AG04450 (cell line): ENCODE measurements at regions not wholly inside any gene's neighbourhood (a gene's known extent, or its start where the extent isn't known, plus 50 kb on each side); places are given as distances from the start of the nearest gene placed in this dataset.

Experiments used
- CTCF ChIA-PET: fragments of 300-600, 350-600 bp; formaldehyde crosslinking; extraction: SDS; loops from one replicate; lab custom pipeline; 2022; ENCODE audit warnings: antibody characterized with exemption, inconsistent platforms; lab: Charles Lee
- POLR2A ChIA-PET: fragments of 350-600 bp; formaldehyde crosslinking; extraction: SDS; loops from one replicate; lab custom pipeline; 2021; ENCODE audit warnings: antibody characterized with exemption, inconsistent platforms; lab: Yijun Ruan, JAX
- DNase-seq: peaks from one replicate; pipeline ENCODE4 v3.0.0-alpha.2; 2011; ENCODE audit warnings: low read depth, low spot score
- H3K27ac ChIP-seq: one replicate; pipeline ENCODE4 v1.5.1; 2012; ENCODE audit warnings: low read depth, low read length, control low read depth
- H3K27me3 ChIP-seq: one replicate; pipeline ENCODE4 v1.6.0; 2012; ENCODE audit warnings: low read length; ENCODE audit not compliant: control insufficient read depth, insufficient read depth
- H3K4me3 ChIP-seq: 2 replicates; pipeline ENCODE4 v1.5.1; 2011; ENCODE audit warnings: mild to moderate bottlenecking, low read depth, low read length, control low read depth
- H3K9me3 ChIP-seq: 2 replicates; pipeline ENCODE4 v1.5.1; 2012; ENCODE audit warnings: low read length; ENCODE audit not compliant: control insufficient read depth, insufficient read depth
- CTCF ChIP-seq: IDR thresholded peaks from 2 replicates; pipeline ENCODE4 v1.5.1; 2011; ENCODE audit warnings: low read depth, low read length, control low read depth, inconsistent platforms

GRCh38 chr14:104278214-104278534 is 139.8 kb downstream of the KIF26A start:
- CTCF ChIA-PET, result no interaction called here
- H3K27ac ChIP-seq, result no peak overlapping the region
- H3K4me3 ChIP-seq, result no peak overlapping the region
- H3K9me3 ChIP-seq, result peaks cover 75% of the 10 kb centered on the region
- no peak for DNase-seq
- no peaks in the 10 kb centered on the region for H3K27me3 ChIP-seq
- POLR2A ChIA-PET, result no interaction called here
- TF ChIP-seq CTCF, result no peak

- H3K27me3 ChIP-seq, result no peaks in the 10 kb centered on the region
- ChIA-PET POLR2A (no interaction called here), CTCF (no interaction called here)
- no peak overlapping the region for H3K4me3 ChIP-seq
- no peak overlapping the region for H3K27ac ChIP-seq
- H3K9me3 ChIP-seq, result peaks cover 91% of the 10 kb centered on the region
- no peak for DNase-seq
- no peak for TF ChIP-seq CTCF
Measured at GRCh38 chr14:104280085-104280901, 141.9 kb downstream of the KIF26A start.

GRCh38 chr14:104280902-104281767 is 142.7 kb downstream of the KIF26A start:
- CTCF ChIA-PET, result no interaction called here
- Histone ChIP-seq H3K27me3 (no peaks in the 10 kb centered on the region), H3K27ac (no peak overlapping the region), H3K9me3 (peaks cover 92% of the 10 kb centered on the region), H3K4me3 (no peak overlapping the region)
- POLR2A ChIA-PET, result no interaction called here
- no peak for TF ChIP-seq CTCF
- no peak for DNase-seq

- POLR2A ChIA-PET, result no interaction called here
- H3K4me3 ChIP-seq, result no peak overlapping the region
- H3K9me3 ChIP-seq, result peaks cover 95% of the 10 kb centered on the region
- TF ChIP-seq CTCF, result no peak
- no peaks in the 10 kb centered on the region for H3K27me3 ChIP-seq
- H3K27ac ChIP-seq, result no peak overlapping the region
- DNase-seq, result no peak
- CTCF ChIA-PET, result no interaction called here
Measured at GRCh38 chr14:104281768-104282301, 143.4 kb downstream of the KIF26A start.
